ENCODE measurements at regions not wholly inside any gene's neighbourhood (a gene's known extent, or its start where the extent isn't known, plus 50 kb on each side); places are given as distances from the start of the nearest gene placed in this dataset.

- TF ChIP-seq CTCF (conservative IDR thresholded peaks at IDR 0.05; ENCODE audit: low read length) (no peak), EZH2phosphoT487 (IDR thresholded peaks at IDR 0.05; ENCODE audit: borderline replicate concordance, low read depth, low read length) (no peak)
Observed at GRCh38 chr15:97473627-97474026, 486.9 kb upstream of the ARRDC4 start.
